Activated T-cell treated with anti-CD3 and anti-CD28 coated beads, Interleukin-2, amount 50 U/mL, for 72 hours (primary cell): ENCODE measurements at regions not wholly inside any gene's neighbourhood (a gene's known extent, or its start where the extent isn't known, plus 50 kb on each side); places are given as distances from the start of the nearest gene placed in this dataset.

Experiments
- ATAC-seq, 2 donors: fragments of 150-1000 bp; cut with Tn5 transposase; replicated peaks in 1 of 2; 2 replicates each; pipeline ENCODE4 v1.10.0; 2021; ENCODE audit warnings: moderate library complexity in 2 of 2, mild to moderate bottlenecking in 1 of 2
- DNase-seq, 2 donors: peaks; one replicate each; pipeline ENCODE4 v3.0.0; 2021 to 2022; ENCODE audit warnings: mixed read lengths in 1 of 2
- H3K27ac Mint-ChIP-seq: one replicate; pipeline ENCODE4 v1.8.0; 2022; ENCODE audit warnings: mild to moderate bottlenecking, moderate library complexity, mixed read lengths
- H3K27me3 Mint-ChIP-seq: one replicate; pipeline ENCODE4 v1.8.0; 2022; ENCODE audit warnings: low read depth, mixed read lengths
- H3K36me3 Mint-ChIP-seq, 2 donors: one replicate each; pipeline ENCODE4 v1.8.0; 2022; ENCODE audit warnings: mixed read lengths in 2 of 2, mild to moderate bottlenecking in 1 of 2; ENCODE audit not compliant: insufficient read depth in 2 of 2
- H3K4me1 Mint-ChIP-seq: one replicate; pipeline ENCODE4 v1.8.0; 2022; ENCODE audit warnings: low read depth, mixed read lengths
- H3K4me3 Mint-ChIP-seq, 2 donors: one replicate each; pipeline ENCODE4 v1.8.0; 2022; ENCODE audit warnings: mild to moderate bottlenecking in 2 of 2, mixed read lengths in 2 of 2, moderate library complexity in 2 of 2
- H3K9me3 Mint-ChIP-seq, 2 donors: one replicate each; pipeline ENCODE4 v1.8.0; 2022; ENCODE audit warnings: mixed read lengths in 2 of 2

DNA sequence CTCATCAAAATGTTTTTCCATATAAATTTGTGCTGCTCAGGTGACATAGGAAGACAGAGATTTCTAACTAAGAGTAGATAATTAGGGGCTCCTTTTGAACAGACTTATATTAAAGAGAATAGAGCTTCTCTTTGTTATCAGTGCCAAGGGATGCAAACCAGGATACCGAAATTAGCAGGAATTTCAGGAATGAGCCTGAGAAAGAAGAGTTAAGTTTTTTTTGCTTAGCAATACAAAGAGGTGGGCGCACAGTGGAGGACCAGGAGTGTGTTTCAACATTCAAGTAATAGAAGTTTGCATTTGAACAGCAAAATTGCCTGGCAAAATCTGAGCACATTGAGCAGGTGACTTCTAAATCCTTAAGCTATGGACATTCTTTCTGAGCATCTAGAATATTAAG, 541.3 kb downstream of the GBA3 start:
- H3K27me3 Mint-ChIP-seq: no peaks in the 10 kb centered on the region
- no peaks in the 10 kb centered on the region for H3K9me3 Mint-ChIP-seq

GRCh38 chr4:23233596-23233995, 540.9 kb downstream of the GBA3 start:
- Mint-ChIP-seq H3K4me1 (no peaks in the 10 kb centered on the region), H3K27ac (no peak overlapping the region), H3K27me3 (no peaks in the 10 kb centered on the region), H3K4me3 (no peak overlapping the region), H3K9me3 (no peaks in the 10 kb centered on the region), H3K36me3 (peaks cover 0 to 2% of the 10 kb centered on the region in 2 donors)
- DNase-seq (no peak), ATAC-seq (no peak)

More for the DNA sequence above, 541.3 kb downstream of the GBA3 start:
- H3K36me3 Mint-ChIP-seq: peaks cover 0 to 2% of the 10 kb centered on the region in 2 donors
- H3K27ac Mint-ChIP-seq: no peak overlapping the region
- H3K4me3 Mint-ChIP-seq: no peak overlapping the region
- ATAC-seq (no peak), DNase-seq (no peak)
- no peaks in the 10 kb centered on the region for H3K4me1 Mint-ChIP-seq

DNA sequence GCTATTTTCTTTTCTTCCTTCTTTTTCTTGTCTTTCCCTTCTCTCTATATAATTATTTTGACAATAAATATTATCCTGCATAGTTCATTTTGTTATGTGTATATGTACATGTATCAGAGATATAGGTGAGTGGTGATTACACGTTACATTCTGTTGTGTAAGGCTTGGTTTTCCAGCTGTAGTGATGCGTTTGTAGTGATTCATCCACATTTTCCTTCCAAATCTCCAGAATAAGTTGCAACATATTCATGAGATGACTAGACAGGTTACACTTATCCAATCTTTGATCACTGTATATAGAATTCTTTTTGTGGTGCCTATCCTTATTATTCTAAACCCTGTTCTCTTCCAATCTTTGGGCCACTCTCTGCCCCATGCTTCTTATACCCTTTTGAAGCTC, 540.2 kb downstream of the GBA3 start:
- Mint-ChIP-seq H3K4me3 (no peak overlapping the region), H3K36me3 (peaks cover 0 to 2% of the 10 kb centered on the region in 2 donors), H3K27me3 (no peaks in the 10 kb centered on the region), H3K9me3 (no peaks in the 10 kb centered on the region), H3K27ac (no peak overlapping the region), H3K4me1 (no peaks in the 10 kb centered on the region)
- DNase-seq (no peak), ATAC-seq (no peak)

GRCh38 chr4:23225564-23225963, 532.8 kb downstream of the GBA3 start:
- ATAC-seq (no peak), DNase-seq (no peak)
- no peak overlapping the region for H3K27ac Mint-ChIP-seq
- H3K36me3 Mint-ChIP-seq: no peaks in the 10 kb centered on the region
- no peaks in the 10 kb centered on the region for H3K4me1 Mint-ChIP-seq
- H3K9me3 Mint-ChIP-seq: peaks cover 4 to 11% of the 10 kb centered on the region in 2 donors
- H3K27me3 Mint-ChIP-seq: no peaks in the 10 kb centered on the region
- H3K4me3 Mint-ChIP-seq: no peak overlapping the region

- H3K9me3 Mint-ChIP-seq: peaks cover 4 to 11% of the 10 kb centered on the region in 2 donors
- no peak for DNase-seq
- no peak overlapping the region for H3K4me3 Mint-ChIP-seq
- no peak for ATAC-seq
- H3K27ac Mint-ChIP-seq: no peak overlapping the region
- no peaks in the 10 kb centered on the region for H3K27me3 Mint-ChIP-seq
- no peaks in the 10 kb centered on the region for H3K36me3 Mint-ChIP-seq
- no peaks in the 10 kb centered on the region for H3K4me1 Mint-ChIP-seq
These were observed 532.1 kb downstream of the GBA3 start for GRCh38 chr4:23224684-23225420.

DNA sequence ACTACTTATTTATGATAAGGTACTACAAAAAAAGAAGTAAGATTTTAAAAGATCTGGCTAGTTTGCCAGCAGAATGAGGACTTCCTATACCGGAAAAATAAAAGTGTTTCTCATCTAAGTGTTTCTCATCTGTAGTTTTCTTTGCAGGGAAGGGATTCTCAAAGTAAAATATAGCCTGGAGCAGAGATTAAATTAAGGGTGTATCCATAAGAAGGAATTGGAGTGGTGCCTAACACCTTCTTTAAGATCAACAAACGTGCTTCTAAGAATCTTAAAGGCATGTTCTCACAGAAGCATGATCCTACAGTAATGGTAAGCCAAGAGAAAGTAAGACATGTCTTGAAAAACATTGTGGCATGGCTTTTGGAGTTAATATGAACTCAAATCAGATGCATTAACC, 528.2 kb downstream of the GBA3 start:
- Mint-ChIP-seq H3K27me3 (peaks cover 7% of the 10 kb centered on the region), H3K9me3 (peaks cover 0 to 9% of the 10 kb centered on the region in 2 donors), H3K4me3 (no peak overlapping the region), H3K27ac (no peak overlapping the region), H3K36me3 (no peaks in the 10 kb centered on the region), H3K4me1 (no peaks in the 10 kb centered on the region)
- DNase-seq (no peak), ATAC-seq (no peak)

- H3K27ac Mint-ChIP-seq: no peak overlapping the region
- ATAC-seq: no peak
- peaks cover 7% of the 10 kb centered on the region for H3K27me3 Mint-ChIP-seq
- no peaks in the 10 kb centered on the region for H3K4me1 Mint-ChIP-seq
- H3K36me3 Mint-ChIP-seq: no peaks in the 10 kb centered on the region
- peaks cover 0 to 9% of the 10 kb centered on the region in 2 donors for H3K9me3 Mint-ChIP-seq
- H3K4me3 Mint-ChIP-seq: no peak overlapping the region
- DNase-seq: no peak
These were observed 527.2 kb downstream of the GBA3 start for GRCh38 chr4:23219779-23220408.

- no peaks in the 10 kb centered on the region for H3K36me3 Mint-ChIP-seq
- no peak for DNase-seq
- H3K9me3 Mint-ChIP-seq: peaks cover 0 to 5% of the 10 kb centered on the region in 2 donors
- no peak overlapping the region for H3K4me3 Mint-ChIP-seq
- no peaks in the 10 kb centered on the region for H3K4me1 Mint-ChIP-seq
- no peak for ATAC-seq
- H3K27ac Mint-ChIP-seq: no peak overlapping the region
- peaks cover 7% of the 10 kb centered on the region for H3K27me3 Mint-ChIP-seq
These were observed 520.5 kb downstream of the GBA3 start for GRCh38 chr4:23213198-23213597.

DNA sequence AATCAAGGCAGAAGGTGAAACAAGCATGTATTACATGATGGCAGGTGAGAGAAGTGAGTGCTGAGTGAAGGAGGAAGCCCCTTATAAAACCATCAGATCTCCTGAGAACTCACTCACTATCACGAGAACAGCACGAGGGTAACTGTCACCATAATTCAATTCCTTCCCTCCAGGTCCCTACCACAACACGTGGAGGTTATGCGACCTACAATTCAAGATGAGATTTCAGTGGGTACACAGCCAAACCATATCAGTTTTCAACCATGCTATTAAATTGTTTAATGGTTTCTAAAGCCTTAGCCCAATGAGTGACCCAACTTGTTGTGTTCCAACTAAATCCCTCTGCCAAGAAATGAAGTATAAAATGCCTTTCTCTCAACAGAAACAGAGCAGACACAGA, 519.8 kb downstream of the GBA3 start:
- DNase-seq (no peak), ATAC-seq (no peak)
- H3K36me3 Mint-ChIP-seq: no peaks in the 10 kb centered on the region
- H3K27ac Mint-ChIP-seq: no peak overlapping the region
- peaks cover 0 to 5% of the 10 kb centered on the region in 2 donors for H3K9me3 Mint-ChIP-seq
- peaks cover 7% of the 10 kb centered on the region for H3K27me3 Mint-ChIP-seq
- no peaks in the 10 kb centered on the region for H3K4me1 Mint-ChIP-seq
- H3K4me3 Mint-ChIP-seq: no peak overlapping the region

DNA sequence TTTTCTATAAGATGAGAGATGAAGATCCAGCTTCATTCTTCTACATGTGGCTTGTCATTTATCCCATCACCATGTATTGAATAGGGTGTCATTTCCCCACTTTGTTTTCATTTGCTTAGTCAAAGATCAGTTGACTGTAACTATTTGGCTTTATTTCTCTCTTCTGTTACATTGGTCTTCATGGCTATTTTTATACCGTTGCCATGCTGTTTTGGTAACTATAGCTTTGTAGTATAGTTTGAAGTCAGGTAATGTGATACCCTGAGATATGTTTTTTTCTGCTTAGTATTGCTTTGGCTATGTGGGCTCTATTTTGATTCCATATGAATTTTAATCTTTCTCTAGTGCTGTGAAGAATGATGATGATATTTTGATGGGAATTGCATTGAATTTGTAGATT, 514.3 kb downstream of the GBA3 start:
- DNase-seq (no peak), ATAC-seq (no peak)
- peaks cover 5 to 8% of the 10 kb centered on the region in 2 donors for H3K9me3 Mint-ChIP-seq
- H3K36me3 Mint-ChIP-seq: peaks cover 2% of the 10 kb centered on the region in 2 donors
- H3K27ac Mint-ChIP-seq: no peak overlapping the region
- no peaks in the 10 kb centered on the region for H3K27me3 Mint-ChIP-seq
- H3K4me1 Mint-ChIP-seq: no peaks in the 10 kb centered on the region
- H3K4me3 Mint-ChIP-seq: no peak overlapping the region

DNA sequence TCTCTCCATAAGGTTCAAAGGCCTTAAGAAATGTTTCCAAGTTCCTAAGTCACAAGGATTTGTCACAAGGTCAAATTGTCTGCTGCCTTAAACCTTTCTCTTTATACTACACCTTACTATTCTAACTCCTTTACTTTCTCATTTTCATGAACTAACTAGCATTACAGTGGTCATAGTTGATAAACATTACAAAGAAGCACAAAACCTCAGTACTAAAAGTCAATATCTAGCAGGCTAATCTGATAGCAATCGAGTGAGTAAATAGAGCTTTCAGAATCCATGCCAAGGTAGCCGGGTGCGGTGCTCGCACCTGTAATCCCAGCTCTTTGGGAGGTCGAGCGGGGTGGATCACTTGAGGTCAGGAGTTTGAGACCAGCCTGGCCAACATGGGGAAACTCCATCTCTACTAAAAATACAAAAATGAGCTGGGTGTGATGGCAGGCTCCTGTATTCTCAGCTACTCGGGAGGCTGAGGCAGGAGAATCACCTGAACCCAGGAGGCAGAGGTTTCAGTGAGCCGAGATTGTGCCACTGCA, 510.0 kb downstream of the GBA3 start:
- DNase-seq (no peak), ATAC-seq (no peak)
- Mint-ChIP-seq H3K4me1 (no peaks in the 10 kb centered on the region), H3K4me3 (no peak overlapping the region), H3K9me3 (peaks cover 5 to 8% of the 10 kb centered on the region in 2 donors), H3K27ac (no peak overlapping the region), H3K27me3 (no peaks in the 10 kb centered on the region), H3K36me3 (peaks cover 2% of the 10 kb centered on the region in 2 donors)

GRCh38 chr4:23194751-23195150, 502.0 kb downstream of the GBA3 start:
- no peak overlapping the region for H3K4me3 Mint-ChIP-seq

DNA sequence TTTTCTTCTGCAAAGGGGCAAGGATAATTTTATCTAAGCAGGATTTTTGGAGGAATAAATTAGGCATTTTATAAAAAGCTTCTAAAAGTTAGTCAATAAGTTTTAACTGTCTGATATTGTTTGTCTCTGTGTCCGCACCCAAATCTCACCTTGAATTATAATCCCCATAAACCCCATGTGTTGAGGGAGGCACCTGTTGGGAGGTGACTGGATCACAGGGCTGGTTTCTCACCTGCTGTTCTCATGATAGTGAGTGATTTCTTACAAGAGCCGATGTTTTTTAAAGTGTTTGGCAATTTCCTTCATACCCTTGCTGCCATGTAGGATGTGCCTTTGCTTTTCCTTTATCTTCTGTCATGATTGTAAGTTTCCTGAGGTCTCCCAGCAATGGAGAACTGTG, 481.4 kb downstream of the GBA3 start:
- Mint-ChIP-seq H3K4me1 (no peaks in the 10 kb centered on the region), H3K36me3 (peaks cover 3 to 4% of the 10 kb centered on the region in 2 donors), H3K27ac (no peak overlapping the region), H3K9me3 (peaks cover 12 to 16% of the 10 kb centered on the region in 2 donors), H3K4me3 (no peak overlapping the region), H3K27me3 (peaks cover 6% of the 10 kb centered on the region)
- no peak for ATAC-seq
- DNase-seq: no peak

More at GRCh38 chr4:23194751-23195150, 502.0 kb downstream of the GBA3 start:
- no peak for DNase-seq
- no peak overlapping the region for H3K27ac Mint-ChIP-seq
- no peak for ATAC-seq
- peaks cover 0 to 1% of the 10 kb centered on the region in 2 donors for H3K36me3 Mint-ChIP-seq
- H3K27me3 Mint-ChIP-seq: no peaks in the 10 kb centered on the region
- no peaks in the 10 kb centered on the region for H3K4me1 Mint-ChIP-seq
- no peaks in the 10 kb centered on the region for H3K9me3 Mint-ChIP-seq
